GM13977 (cell line): ENCODE measurements at regions not wholly inside any gene's neighbourhood (a gene's known extent, or its start where the extent isn't known, plus 50 kb on each side); places are given as distances from the start of the nearest gene placed in this dataset.

Experiments used
- DNase-seq: peaks from one replicate; pipeline ENCODE4 v3.0.0; 2012; ENCODE audit warnings: low spot score
- in situ Hi-C: fragments of 300-500 bp; cut with MboI; formaldehyde crosslinking; loops from one replicate; pipeline ENCODE4 v1.12.0; 2022; ENCODE audit warnings: low sequenced_read_pairs, low pct_unique_long_range_greater_than_20kb, mixed read lengths, inconsistent platforms; ENCODE audit not compliant: unreplicated experiment
- TF ChIP-seq, protein P1 (sequence below): IDR thresholded peaks from 2 replicates; pipeline ENCODE4 v1.5.1; 2012; ENCODE audit warnings: mild to moderate bottlenecking, control low read depth; ENCODE audit not compliant: insufficient read depth; ENCODE audit errors: extremely low read depth, missing control alignments

DNA sequence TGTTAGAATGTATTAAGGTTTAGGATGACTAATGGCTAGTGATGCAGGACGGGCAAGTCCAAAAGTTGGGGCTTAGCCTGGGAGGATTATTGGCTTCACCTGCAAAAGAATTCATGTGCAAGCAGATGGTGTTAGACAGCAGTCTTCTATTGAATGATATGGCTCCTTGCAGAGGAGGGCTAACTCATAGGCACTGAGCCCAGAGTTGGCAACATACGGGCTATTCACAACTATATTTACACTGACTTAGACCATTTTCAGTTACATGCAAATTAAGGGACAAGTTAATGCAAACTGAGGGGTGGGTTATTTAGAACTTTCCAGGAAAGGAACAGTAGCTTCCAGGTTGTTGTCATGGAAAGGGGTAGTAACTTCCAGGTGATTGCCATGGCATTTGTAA, 1017.1 kb upstream of the EEF2KMT start:
- DNase-seq, result no peak
- in situ Hi-C loops, result no loop called here
- TF ChIP-seq, protein P1, sequence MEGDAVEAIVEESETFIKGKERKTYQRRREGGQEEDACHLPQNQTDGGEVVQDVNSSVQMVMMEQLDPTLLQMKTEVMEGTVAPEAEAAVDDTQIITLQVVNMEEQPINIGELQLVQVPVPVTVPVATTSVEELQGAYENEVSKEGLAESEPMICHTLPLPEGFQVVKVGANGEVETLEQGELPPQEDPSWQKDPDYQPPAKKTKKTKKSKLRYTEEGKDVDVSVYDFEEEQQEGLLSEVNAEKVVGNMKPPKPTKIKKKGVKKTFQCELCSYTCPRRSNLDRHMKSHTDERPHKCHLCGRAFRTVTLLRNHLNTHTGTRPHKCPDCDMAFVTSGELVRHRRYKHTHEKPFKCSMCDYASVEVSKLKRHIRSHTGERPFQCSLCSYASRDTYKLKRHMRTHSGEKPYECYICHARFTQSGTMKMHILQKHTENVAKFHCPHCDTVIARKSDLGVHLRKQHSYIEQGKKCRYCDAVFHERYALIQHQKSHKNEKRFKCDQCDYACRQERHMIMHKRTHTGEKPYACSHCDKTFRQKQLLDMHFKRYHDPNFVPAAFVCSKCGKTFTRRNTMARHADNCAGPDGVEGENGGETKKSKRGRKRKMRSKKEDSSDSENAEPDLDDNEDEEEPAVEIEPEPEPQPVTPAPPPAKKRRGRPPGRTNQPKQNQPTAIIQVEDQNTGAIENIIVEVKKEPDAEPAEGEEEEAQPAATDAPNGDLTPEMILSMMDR, result no peak

DNA sequence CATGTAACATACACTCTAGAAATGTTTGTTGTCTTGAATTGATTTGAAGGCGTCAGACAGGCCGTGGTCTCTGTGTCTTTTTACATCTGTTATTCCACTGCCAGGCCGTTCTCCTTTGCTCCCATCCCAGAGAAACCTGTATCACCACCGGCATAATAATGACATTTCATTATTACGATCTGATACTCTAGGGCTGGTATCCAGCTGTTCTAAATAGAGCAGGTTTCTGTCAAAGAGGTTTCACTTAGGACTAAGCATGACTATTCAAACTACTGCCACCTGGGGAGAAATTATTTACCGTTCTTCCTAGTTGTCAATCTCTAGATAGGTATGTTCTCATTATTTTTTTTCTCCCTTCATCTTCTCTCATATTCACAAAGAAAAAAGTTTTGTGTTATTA, 1016.2 kb upstream of the EEF2KMT start:
- TF ChIP-seq, protein P1, result no peak
- in situ Hi-C loops, result no loop called here
- no peak for DNase-seq

DNA sequence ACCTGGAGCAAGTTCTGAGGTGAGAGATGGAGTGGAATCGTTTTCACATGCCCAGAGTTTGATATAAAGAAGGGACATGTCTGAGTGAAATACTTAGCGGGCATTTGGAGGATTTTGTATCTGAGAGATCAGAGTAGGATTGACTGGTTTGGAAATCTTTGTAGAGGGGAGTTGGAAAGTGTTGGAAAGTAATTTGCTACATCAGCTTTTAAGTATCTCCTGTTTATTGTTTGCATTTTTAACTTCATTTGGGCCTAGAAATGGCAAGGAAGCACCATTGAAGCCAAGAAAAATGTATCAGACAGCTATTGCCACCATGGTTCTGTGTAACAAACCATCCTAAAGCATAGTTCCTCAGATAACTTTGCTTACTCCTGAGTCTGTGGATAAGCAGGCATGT, 1015.1 kb upstream of the EEF2KMT start:
- in situ Hi-C loops, result no loop called here
- no peak for DNase-seq
- TF ChIP-seq, protein P1, result no peak

DNA sequence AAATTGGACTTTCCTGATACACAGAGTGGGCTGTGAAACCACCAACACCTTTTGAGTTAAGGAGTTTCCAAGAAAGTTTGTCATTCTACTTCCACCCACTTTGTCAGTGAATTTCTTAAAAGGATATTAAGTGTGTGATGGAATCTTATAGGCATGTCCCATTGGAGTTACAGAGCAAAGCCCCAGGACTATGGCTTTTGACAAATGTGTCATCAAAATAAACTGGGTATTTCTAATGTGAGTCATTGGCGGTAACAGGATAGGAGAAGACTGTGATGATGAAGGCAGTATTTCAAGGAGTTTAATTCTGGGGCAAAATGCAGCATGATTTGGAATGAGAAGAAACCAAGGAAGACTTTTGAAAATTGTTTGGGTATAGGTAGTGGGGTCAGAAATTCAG, 1013.8 kb upstream of the EEF2KMT start:
- TF ChIP-seq, protein P1, result no peak
- no peak for DNase-seq
- in situ Hi-C loops, result no loop called here

DNA sequence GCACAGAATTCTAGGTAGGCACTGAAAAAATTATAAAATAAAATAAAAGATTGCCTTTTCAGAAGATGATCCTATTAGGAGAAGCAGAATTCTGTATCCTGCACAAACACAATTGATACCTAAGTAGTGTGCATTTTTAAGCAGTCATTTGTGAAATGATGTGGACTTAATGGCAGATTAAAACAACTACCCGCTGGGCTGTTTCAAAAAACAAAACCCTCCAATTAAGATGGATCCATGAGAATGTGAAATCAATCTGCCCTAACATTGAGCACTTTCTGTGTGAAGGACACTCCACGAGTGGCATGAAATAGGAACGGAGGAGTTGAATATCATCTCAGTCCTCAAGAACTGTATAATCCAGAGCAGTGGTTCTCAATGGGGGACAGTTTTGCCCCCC, 1012.8 kb upstream of the EEF2KMT start:
- DNase-seq, result no peak
- in situ Hi-C loops, result no loop called here
- TF ChIP-seq, protein P1, result no peak

DNA sequence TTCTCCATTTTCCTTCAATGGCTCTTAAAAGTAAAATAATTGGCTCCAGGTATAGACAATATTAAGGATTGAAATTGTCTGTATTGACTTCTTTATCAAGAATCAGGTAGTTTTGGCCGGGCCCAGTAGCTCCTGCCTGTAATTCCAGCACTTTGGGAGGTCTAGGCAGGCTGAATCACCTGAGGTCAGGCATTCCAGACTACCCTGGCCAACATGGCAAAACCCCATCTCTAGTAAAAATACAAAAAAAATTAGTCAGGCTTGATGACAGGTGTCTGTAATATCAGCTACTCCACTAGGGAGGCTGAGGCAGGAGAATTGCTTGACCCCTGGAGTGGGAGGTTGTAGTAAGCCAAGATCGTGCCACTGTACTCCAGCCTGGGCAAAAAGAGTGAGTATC, 1008.5 kb upstream of the EEF2KMT start:
- in situ Hi-C loops, result no loop called here
- TF ChIP-seq, protein P1, result no peak
- DNase-seq, result no peak

DNA sequence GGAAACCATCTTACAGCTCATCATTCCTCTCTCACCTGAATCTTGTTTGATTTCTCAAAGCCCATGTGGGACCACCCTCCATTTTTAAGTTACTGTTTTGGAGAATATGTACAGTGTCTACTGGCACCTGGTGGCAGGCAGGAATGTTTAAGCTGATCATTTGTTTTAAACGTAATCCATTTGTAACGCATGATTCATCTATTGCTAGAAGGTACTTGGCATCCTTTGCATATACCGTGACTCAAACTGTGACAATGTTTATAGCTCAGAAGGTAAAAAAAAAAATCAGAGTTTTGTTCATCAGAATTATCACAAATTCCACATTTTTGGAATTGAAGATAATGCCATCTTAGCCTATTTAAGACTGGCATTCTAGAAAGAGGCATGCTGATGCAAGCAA, 1007.5 kb upstream of the EEF2KMT start:
- TF ChIP-seq, protein P1, result no peak
- no peak for DNase-seq

More for the DNA sequence above, 1007.5 kb upstream of the EEF2KMT start:
- in situ Hi-C loops, result no loop called here
